HEK293T (cell line): ENCODE measurements at regions not wholly inside any gene's neighbourhood (a gene's known extent, or its start where the extent isn't known, plus 50 kb on each side); places are given as distances from the start of the nearest gene placed in this dataset.

ENCODE experiments used
- ARNT ChIP-seq: fragments of 450-650 bp; IDR thresholded peaks from 2 replicates; pipeline ENCODE4 v1.6.1; 2017; ENCODE audit warnings: mild to moderate bottlenecking
- CTBP1 ChIP-seq: fragments of 450-650 bp; IDR thresholded peaks from 2 replicates; pipeline ENCODE4 v1.6.1; 2016; ENCODE audit warnings: borderline replicate concordance
- FOXK2 ChIP-seq: fragments of 450-650 bp; IDR thresholded peaks from 2 replicates; pipeline ENCODE4 v1.6.1; 2016; ENCODE audit warnings: mild to moderate bottlenecking
- NFRKB ChIP-seq: fragments of 450-650 bp; IDR thresholded peaks from 2 replicates; pipeline ENCODE4 v1.6.1; 2016; ENCODE audit warnings: mild to moderate bottlenecking, moderate library complexity
- SP1 ChIP-seq: fragments of 450-650 bp; IDR thresholded peaks from 2 replicates; pipeline ENCODE4 v1.6.1; 2017

GRCh38 chr5:21030981-21031380 is 1043.0 kb upstream of the CDH18 start:
- TF ChIP-seq ARNT, result no peak
- TF ChIP-seq NFRKB, result no peak
- no peak for TF ChIP-seq CTBP1
- no peak for TF ChIP-seq FOXK2
- TF ChIP-seq SP1, result no peak
